RCC 7860 (cell line): ENCODE measurements at regions not wholly inside any gene's neighbourhood (a gene's known extent, or its start where the extent isn't known, plus 50 kb on each side); places are given as distances from the start of the nearest gene placed in this dataset.
A peak's percentile ranks its signal among the peaks of the same experiment; 100 is the strongest.
"Not testable (repeated sequence)": the region's sequence is repeated elsewhere in the genome, so short reads cannot be mapped to it uniquely, and the experiment has no call there.

ENCODE experiments used
- DNase-seq: peaks from one replicate; pipeline ENCODE4 v3.0.0-alpha.2; 2015; ENCODE audit warnings: low spot score
- FAIRE-seq: peaks from 2 replicates; lab custom pipeline; 2012; peaks lifted over from hg19 to GRCh38; lab: Jason Lieb, UNC

GRCh38 chr12:68538726-68539614, 71.7 kb upstream of the RAP1B start:
- FAIRE-seq (no peak), DNase-seq (no peak)

- no peak for DNase-seq
- FAIRE-seq: no peak
Observed at GRCh38 chr12:68539615-68539952, 71.1 kb upstream of the RAP1B start.

- not testable (repeated sequence) for FAIRE-seq, DNase-seq
Observed at GRCh38 chr12:68540768-68541167, 69.9 kb upstream of the RAP1B start.

GRCh38 chr12:68547318-68547717, 63.4 kb upstream of the RAP1B start:
- FAIRE-seq, DNase-seq: not testable (repeated sequence)

- DNase-seq, FAIRE-seq: not testable (repeated sequence)
Observed at GRCh38 chr12:68552605-68553195, 58.0 kb upstream of the RAP1B start.

GRCh38 chr12:68557011-68557730, 53.5 kb upstream of the RAP1B start:
- DNase-seq: peak; percentile 76

GRCh38 chr12:68559246-68559645, 51.5 kb upstream of the RAP1B start:
- FAIRE-seq (no peak), DNase-seq (peak; percentile 74)

More at GRCh38 chr12:68557011-68557730, 53.5 kb upstream of the RAP1B start:
- peak; percentile 73 for FAIRE-seq

- DNase-seq (peak; percentile 75), FAIRE-seq (no peak)
Observed at GRCh38 chr12:68559984-68560850, 50.5 kb upstream of the RAP1B start.

GRCh38 chr12:68560851-68561422, 49.8 kb upstream of the RAP1B start:
- DNase-seq (no peak), FAIRE-seq (no peak)
